ENCODE measurements at regions not wholly inside any gene's neighbourhood (a gene's known extent, or its start where the extent isn't known, plus 50 kb on each side); places are given as distances from the start of the nearest gene placed in this dataset.

DNA sequence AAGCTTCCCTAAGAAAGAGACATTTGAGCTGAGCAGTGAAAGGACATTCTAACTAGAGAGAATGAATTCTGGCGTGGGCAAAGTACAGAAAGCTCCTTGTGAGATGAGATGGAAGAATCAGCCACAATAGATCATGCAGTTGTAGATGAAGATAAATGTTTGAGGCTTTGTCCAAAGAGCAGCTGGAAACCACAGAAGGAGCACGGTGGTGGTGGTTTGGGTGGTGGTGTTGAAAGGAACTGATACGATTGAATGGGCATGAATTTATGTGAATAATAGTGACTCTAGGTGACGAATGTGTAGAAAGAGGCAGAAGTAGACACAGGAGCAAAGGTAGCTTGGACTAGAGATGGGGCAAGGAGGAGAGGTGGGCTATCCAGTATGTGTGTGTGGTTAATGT is 260.5 kb upstream of the TMTC1 start:
- ATAC-seq (ENCODE audit: low read depth) (no peak), DNase-seq (no peak)
- no peaks in the 10 kb centered on the region for H3K4me1 ChIP-seq (ENCODE audit: control insufficient read depth, insufficient read depth, low read length)
- dilution Hi-C loops (cut with HindIII; ENCODE audit: low sequenced_read_pairs, unreplicated experiment) (no loop called here), intact Hi-C loops (cut with micrococcal nuclease) (no loop called here), in situ Hi-C loops (cut with MboI; ENCODE audit: low sequenced_read_pairs) (no loop called here)
- H4K91ac ChIP-seq (ENCODE audit: insufficient read depth, low read depth, low read length): no peak overlapping the region
- H3K14ac ChIP-seq (replicated peaks; ENCODE audit: low read depth, low read length): no peak overlapping the region
- H3K56ac ChIP-seq (ENCODE audit: extremely low read depth, insufficient read depth, low read length): no peak overlapping the region
- TF ChIP-seq POLR2A (IDR thresholded peaks at IDR 0.05; ENCODE audit: low read depth, low read length): no peak
- no peak for TF ChIP-seq RAD21 (IDR thresholded peaks at IDR 0.05; ENCODE audit: low read length)
- TF ChIP-seq CHD1 (IDR thresholded peaks at IDR 0.05; ENCODE audit: low read depth, low read length): no peak
- TF ChIP-seq, protein P1, sequence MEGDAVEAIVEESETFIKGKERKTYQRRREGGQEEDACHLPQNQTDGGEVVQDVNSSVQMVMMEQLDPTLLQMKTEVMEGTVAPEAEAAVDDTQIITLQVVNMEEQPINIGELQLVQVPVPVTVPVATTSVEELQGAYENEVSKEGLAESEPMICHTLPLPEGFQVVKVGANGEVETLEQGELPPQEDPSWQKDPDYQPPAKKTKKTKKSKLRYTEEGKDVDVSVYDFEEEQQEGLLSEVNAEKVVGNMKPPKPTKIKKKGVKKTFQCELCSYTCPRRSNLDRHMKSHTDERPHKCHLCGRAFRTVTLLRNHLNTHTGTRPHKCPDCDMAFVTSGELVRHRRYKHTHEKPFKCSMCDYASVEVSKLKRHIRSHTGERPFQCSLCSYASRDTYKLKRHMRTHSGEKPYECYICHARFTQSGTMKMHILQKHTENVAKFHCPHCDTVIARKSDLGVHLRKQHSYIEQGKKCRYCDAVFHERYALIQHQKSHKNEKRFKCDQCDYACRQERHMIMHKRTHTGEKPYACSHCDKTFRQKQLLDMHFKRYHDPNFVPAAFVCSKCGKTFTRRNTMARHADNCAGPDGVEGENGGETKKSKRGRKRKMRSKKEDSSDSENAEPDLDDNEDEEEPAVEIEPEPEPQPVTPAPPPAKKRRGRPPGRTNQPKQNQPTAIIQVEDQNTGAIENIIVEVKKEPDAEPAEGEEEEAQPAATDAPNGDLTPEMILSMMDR (conservative IDR thresholded peaks at IDR 0.05; ENCODE audit: low read depth, low read length): no peak
- TF ChIP-seq CEBPB (IDR thresholded peaks at IDR 0.05; ENCODE audit: low read depth, low read length): no peak
- no peak for TF ChIP-seq BHLHE40 (IDR thresholded peaks at IDR 0.05; ENCODE audit: low read depth, low read length)
- no peak for TF ChIP-seq RFX5 (IDR thresholded peaks at IDR 0.05; ENCODE audit: low read depth, low read length)
- TF ChIP-seq, protein P2, sequence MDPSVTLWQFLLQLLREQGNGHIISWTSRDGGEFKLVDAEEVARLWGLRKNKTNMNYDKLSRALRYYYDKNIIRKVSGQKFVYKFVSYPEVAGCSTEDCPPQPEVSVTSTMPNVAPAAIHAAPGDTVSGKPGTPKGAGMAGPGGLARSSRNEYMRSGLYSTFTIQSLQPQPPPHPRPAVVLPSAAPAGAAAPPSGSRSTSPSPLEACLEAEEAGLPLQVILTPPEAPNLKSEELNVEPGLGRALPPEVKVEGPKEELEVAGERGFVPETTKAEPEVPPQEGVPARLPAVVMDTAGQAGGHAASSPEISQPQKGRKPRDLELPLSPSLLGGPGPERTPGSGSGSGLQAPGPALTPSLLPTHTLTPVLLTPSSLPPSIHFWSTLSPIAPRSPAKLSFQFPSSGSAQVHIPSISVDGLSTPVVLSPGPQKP (IDR thresholded peaks at IDR 0.05; ENCODE audit: borderline replicate concordance, low read depth, low read length): no peak
- TF ChIP-seq, protein P3, sequence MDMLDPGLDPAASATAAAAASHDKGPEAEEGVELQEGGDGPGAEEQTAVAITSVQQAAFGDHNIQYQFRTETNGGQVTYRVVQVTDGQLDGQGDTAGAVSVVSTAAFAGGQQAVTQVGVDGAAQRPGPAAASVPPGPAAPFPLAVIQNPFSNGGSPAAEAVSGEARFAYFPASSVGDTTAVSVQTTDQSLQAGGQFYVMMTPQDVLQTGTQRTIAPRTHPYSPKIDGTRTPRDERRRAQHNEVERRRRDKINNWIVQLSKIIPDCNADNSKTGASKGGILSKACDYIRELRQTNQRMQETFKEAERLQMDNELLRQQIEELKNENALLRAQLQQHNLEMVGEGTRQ (IDR thresholded peaks at IDR 0.05; ENCODE audit: low read depth, low read length): no peak
- TF ChIP-seq MXI1 (IDR thresholded peaks at IDR 0.05; ENCODE audit: borderline replicate concordance, low read depth, low read length): no peak
- no peak for TF ChIP-seq RCOR1 (IDR thresholded peaks at IDR 0.05; ENCODE audit: insufficient replicate concordance, low read length)
- no peak for TF ChIP-seq FOS (IDR thresholded peaks at IDR 0.05; ENCODE audit: low read depth, low read length)
- TF ChIP-seq MAZ (IDR thresholded peaks at IDR 0.05; ENCODE audit: borderline replicate concordance, low read depth, low read length): no peak
- TF ChIP-seq SMC3 (IDR thresholded peaks at IDR 0.05; ENCODE audit: low read depth, low read length): no peak
- TF ChIP-seq NFE2L2 (IDR thresholded peaks at IDR 0.05; ENCODE audit: low read depth, low read length): no peak
- TF ChIP-seq MAFK (IDR thresholded peaks at IDR 0.05; ENCODE audit: low read depth, low read length): no peak
- H3K27me3 ChIP-seq (ENCODE audit: control insufficient read depth, insufficient read depth, low read length): no peaks in the 10 kb centered on the region
- H2BK5ac ChIP-seq (ENCODE audit: low read depth, low read length, poor library complexity, severe bottlenecking): no peak overlapping the region
- no peaks in the 10 kb centered on the region for H3K9me1 ChIP-seq (ENCODE audit: insufficient read depth, low read length)
- no peak overlapping the region for H3K4me3 ChIP-seq (ENCODE audit: insufficient read depth, low read depth, low read length)
- no peak overlapping the region for H3K9ac ChIP-seq (ENCODE audit: low read depth, low read length)
- H2AK5ac ChIP-seq (ENCODE audit: low read depth, low read length): no peak overlapping the region
- no peak overlapping the region for H2AK9ac ChIP-seq (replicated peaks; ENCODE audit: low read depth, low read length, poor library complexity)
- no peak overlapping the region for H4K5ac ChIP-seq (ENCODE audit: low read depth, low read length)
- H3K27ac ChIP-seq (ENCODE audit: insufficient read depth, low read length): no peak overlapping the region
- no peak overlapping the region for H2BK120ac ChIP-seq (ENCODE audit: low read depth, low read length)
- H2AFZ ChIP-seq (replicated peaks; ENCODE audit: low read length, poor library complexity): no peak overlapping the region
- POLR2A ChIA-PET (ENCODE audit: unreplicated experiment): no interaction called here
- H3K79me1 ChIP-seq (ENCODE audit: low read depth in 1 of 2, low read length in 2 of 2): no peaks in the 10 kb centered on the region
- H3K36me3 ChIP-seq (ENCODE audit: control insufficient read depth, insufficient read depth, low read length): no peaks in the 10 kb centered on the region
- no peak overlapping the region for H3K23ac ChIP-seq (ENCODE audit: low read depth, low read length)
- CTCF ChIA-PET: no interaction called here
- H4K8ac ChIP-seq (ENCODE audit: low read depth in 2 of 2, low read length in 2 of 2): no peak overlapping the region
- no peak overlapping the region for H3K18ac ChIP-seq (ENCODE audit: low read depth, low read length)
- no peak overlapping the region for H3K4ac ChIP-seq (ENCODE audit: low read depth, low read length)
- 77% methylated on average over 4 of the region's 4 CpGs; no CpG with 5 or more reads in 1 of the 2 experiments for WGBS, 2 experiments (ENCODE audit: extremely low coverage in 2 of 2, insufficient read length in 1 of 2)
- no peak overlapping the region for H2BK15ac ChIP-seq (ENCODE audit: low read depth, low read length)
- H3K4me2 ChIP-seq (ENCODE audit: low read depth, low read length): no peak overlapping the region
- BruUV-seq (replicated peaks): no TSS peak
- H2BK20ac ChIP-seq (ENCODE audit: low read depth, low read length): no peak overlapping the region
- no peaks in the 10 kb centered on the region for H3K9me3 ChIP-seq (ENCODE audit: control insufficient read depth, insufficient read depth, low read length)
- no peaks in the 10 kb centered on the region for H4K20me1 ChIP-seq (ENCODE audit: insufficient read depth, low read length)
